ENCODE measurements at regions not wholly inside any gene's neighbourhood (a gene's known extent, or its start where the extent isn't known, plus 50 kb on each side); places are given as distances from the start of the nearest gene placed in this dataset.

DNA sequence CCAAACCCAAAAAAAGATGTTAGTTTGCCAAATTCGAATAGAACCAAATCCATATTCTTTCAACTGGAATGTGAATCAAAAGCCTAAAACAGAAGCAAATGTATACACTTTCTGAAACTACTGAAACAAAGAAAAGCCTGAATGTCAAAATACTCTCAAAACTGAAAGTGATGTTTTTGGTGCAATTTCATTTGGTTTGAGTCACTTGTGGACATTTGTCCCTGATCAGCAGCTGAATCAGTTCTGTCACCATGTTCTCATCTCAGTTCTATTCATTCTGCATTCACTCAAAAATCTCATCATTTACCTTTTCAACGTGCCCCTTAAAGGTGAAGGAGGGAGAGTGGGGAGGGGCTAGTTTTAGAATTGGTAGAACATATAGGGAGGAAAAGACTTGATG is 266.8 kb downstream of the ABHD5 start:
- no peaks in the 10 kb centered on the region for H3K4me1 ChIP-seq
- no peak overlapping the region for H3K4me3 ChIP-seq
- ATAC-seq (no peak), DNase-seq (no peak)
- no peaks in the 10 kb centered on the region for H3K27me3 ChIP-seq
- intact Hi-C loops (cut with DNase I; ENCODE audit: low total_unique reads) = no loop called here
- no peaks in the 10 kb centered on the region for H3K9me3 ChIP-seq
- no peak overlapping the region for H3K27ac ChIP-seq
- in situ Hi-C loops (cut with MboI; ENCODE audit: low sequenced_read_pairs in 4 of 4) = no loop called here
- H3K36me3 ChIP-seq = no peaks in the 10 kb centered on the region
- TF ChIP-seq CTCF (IDR thresholded peaks at IDR 0.05 in 4 of 5, conservative IDR thresholded peaks at IDR 0.05 in 1 of 5) (no peak), POLR2A (IDR thresholded peaks at IDR 0.05) (no peak)

DNA sequence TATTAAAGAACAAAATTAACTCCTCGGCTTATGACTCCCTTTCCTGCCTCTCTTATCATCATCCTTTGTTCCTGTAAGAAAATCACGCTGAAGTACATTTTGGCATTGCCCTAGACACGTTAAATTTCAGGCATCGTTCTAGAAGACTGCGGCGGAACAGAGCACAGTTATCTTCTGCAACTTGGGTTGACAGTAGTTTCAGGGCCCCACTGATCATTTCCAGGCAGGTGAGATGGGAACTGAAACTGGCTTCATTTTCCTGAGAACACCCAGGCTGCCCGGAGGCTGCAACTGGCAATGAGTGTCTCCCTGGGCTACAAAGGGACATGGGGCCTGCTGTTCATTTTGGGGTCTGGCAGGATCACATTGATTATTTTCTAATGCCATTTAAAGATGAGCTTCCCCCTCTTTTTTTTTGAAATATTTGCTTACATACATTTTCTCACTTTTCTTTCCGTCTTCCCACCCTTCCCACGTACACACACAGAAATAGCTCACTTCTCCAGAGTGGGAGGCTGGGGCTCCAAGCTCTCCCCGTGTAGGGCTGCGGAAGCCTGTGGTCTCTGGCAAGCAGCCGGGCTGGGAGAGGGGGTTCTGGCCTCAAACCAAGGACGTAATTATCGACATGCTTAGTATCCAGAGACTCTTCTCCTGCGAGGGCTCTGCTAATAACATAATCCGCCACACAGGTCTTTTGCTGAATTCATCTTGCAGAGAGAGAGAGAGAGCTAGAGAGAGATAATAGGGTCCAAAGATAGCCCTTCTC is 267.4 kb downstream of the ABHD5 start:
- no peak for ATAC-seq
- H3K9me3 ChIP-seq = no peaks in the 10 kb centered on the region
- no peaks in the 10 kb centered on the region for H3K4me1 ChIP-seq
- in situ Hi-C loops (cut with MboI; ENCODE audit: low sequenced_read_pairs in 4 of 4) (no loop called here), intact Hi-C loops (cut with DNase I; ENCODE audit: low total_unique reads) (no loop called here)
- no peaks in the 10 kb centered on the region for H3K36me3 ChIP-seq
- TF ChIP-seq POLR2A (IDR thresholded peaks at IDR 0.05) = no peak
- TF ChIP-seq CTCF (IDR thresholded peaks at IDR 0.05 in 4 of 5, conservative IDR thresholded peaks at IDR 0.05 in 1 of 5) = no peak
- H3K4me3 ChIP-seq = no peak overlapping the region
- no peak overlapping the region for H3K27ac ChIP-seq
- no peak for DNase-seq
- H3K27me3 ChIP-seq = no peaks in the 10 kb centered on the region

DNA sequence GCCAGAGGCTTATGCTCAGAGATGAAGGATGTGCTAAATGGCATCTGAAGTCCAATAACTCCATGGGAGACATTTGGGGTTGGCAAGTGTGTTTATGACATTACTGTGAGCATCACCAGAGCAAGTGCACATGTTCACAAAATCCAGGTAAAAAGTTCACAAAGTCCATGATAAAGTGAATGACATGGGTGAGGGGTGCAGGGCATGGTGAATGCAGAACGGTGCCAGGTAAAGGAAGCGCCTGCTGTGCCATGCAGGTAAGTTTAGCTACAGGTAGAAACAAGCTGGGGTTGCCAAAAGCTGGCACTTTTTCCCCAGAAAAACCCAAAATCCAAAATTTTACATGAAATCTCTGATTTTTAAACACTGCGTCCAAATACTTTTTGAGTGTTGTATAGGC is 268.2 kb downstream of the ABHD5 start:
- H3K27me3 ChIP-seq = no peaks in the 10 kb centered on the region
- intact Hi-C loops (cut with DNase I; ENCODE audit: low total_unique reads) = no loop called here

GRCh38 chr3:43959498-43960447 is 269.0 kb downstream of the ABHD5 start:
- Histone ChIP-seq H3K4me3 (no peak overlapping the region), H3K27me3 (no peaks in the 10 kb centered on the region), H3K9me3 (no peaks in the 10 kb centered on the region), H3K4me1 (no peaks in the 10 kb centered on the region), H3K36me3 (no peaks in the 10 kb centered on the region), H3K27ac (no peak overlapping the region)
- TF ChIP-seq CTCF (IDR thresholded peaks at IDR 0.05 in 4 of 5, conservative IDR thresholded peaks at IDR 0.05 in 1 of 5) (no peak), POLR2A (IDR thresholded peaks at IDR 0.05) (no peak)
- ATAC-seq = no peak
- in situ Hi-C loops (cut with MboI; ENCODE audit: low sequenced_read_pairs in 4 of 4) = no loop called here
- intact Hi-C loops (cut with DNase I; ENCODE audit: low total_unique reads) = no loop called here
- no peak for DNase-seq

More for the DNA sequence above, 268.2 kb downstream of the ABHD5 start:
- in situ Hi-C loops (cut with MboI; ENCODE audit: low sequenced_read_pairs in 4 of 4) = no loop called here
- Histone ChIP-seq H3K27ac (no peak overlapping the region), H3K4me3 (no peak overlapping the region), H3K36me3 (no peaks in the 10 kb centered on the region), H3K4me1 (no peaks in the 10 kb centered on the region), H3K9me3 (no peaks in the 10 kb centered on the region)
- TF ChIP-seq POLR2A (IDR thresholded peaks at IDR 0.05) = no peak
- TF ChIP-seq CTCF (IDR thresholded peaks at IDR 0.05 in 4 of 5, conservative IDR thresholded peaks at IDR 0.05 in 1 of 5) = no peak
- ATAC-seq = no peak
- no peak for DNase-seq

Measured in gastrocnemius medialis (tissue), 4 donors.